PC-9 (cell line): ENCODE measurements at regions not wholly inside any gene's neighbourhood (a gene's known extent, or its start where the extent isn't known, plus 50 kb on each side); places are given as distances from the start of the nearest gene placed in this dataset.

Source experiments
- BruUV-seq: library from RNA; stranded (reverse); fragments of 400-500 nt; replicated peaks from 2 replicates; lab custom pipeline; 2021; lab: Mats Ljungman, UMichigan
- CTCF ChIA-PET: fragments of 300-600 bp; sonication (Branson Sonifier 250); formaldehyde crosslinking; loops from one replicate; lab custom pipeline; 2022; ENCODE audit warnings: antibody characterized with exemption; lab: Charles Lee
- POLR2A ChIA-PET: fragments of 300-600 bp; sonication (Branson Sonifier 250); formaldehyde crosslinking; loops from one replicate; lab custom pipeline; 2022; ENCODE audit warnings: antibody characterized with exemption; ENCODE audit not compliant: unreplicated experiment; lab: Charles Lee
- DNase-seq, 2 experiments: peaks; one replicate each; pipeline versions ENCODE4 v3.0.0 to v3.0.0-alpha.2; 2015 to 2022; ENCODE audit warnings: mixed read lengths in 1 of 2
- H2AFZ ChIP-seq: fragments of 200-600 bp; sonication (generic); 2 replicates; pipeline ENCODE4 v1.8.1; 2017; ENCODE audit warnings: antibody characterized with exemption
- H3F3A ChIP-seq: fragments of 200-600 bp; sonication (generic); 2 replicates; pipeline ENCODE4 v1.8.1; 2017; ENCODE audit warnings: antibody characterized with exemption, mild to moderate bottlenecking, low read depth; ENCODE audit not compliant: insufficient read depth
- H3K27ac ChIP-seq: fragments of 200-600 bp; sonication (generic); 2 replicates; pipeline ENCODE4 v1.6.1; 2016; ENCODE audit warnings: mixed run types
- H3K27me3 ChIP-seq: fragments of 200-600 bp; sonication (generic); 2 replicates; pipeline ENCODE4 v1.6.1; 2016; ENCODE audit warnings: low read depth, mixed run types; ENCODE audit not compliant: insufficient read depth
- H3K36me3 ChIP-seq: fragments of 200-600 bp; sonication (generic); 2 replicates; pipeline ENCODE4 v1.6.1; 2016; ENCODE audit warnings: low read depth, mixed run types
- H3K4me1 ChIP-seq: fragments of 200-600 bp; sonication (generic); replicated peaks from 2 replicates; pipeline ENCODE4 v1.6.1; 2016; ENCODE audit warnings: mixed run types; ENCODE audit not compliant: insufficient read depth
- H3K4me2 ChIP-seq: fragments of 200-600 bp; sonication (generic); 2 replicates; pipeline ENCODE4 v1.6.1; 2017; ENCODE audit warnings: mixed run types
- H3K4me3 ChIP-seq: fragments of 200-600 bp; sonication (generic); 2 replicates; pipeline ENCODE4 v1.6.1; 2016; ENCODE audit warnings: mixed run types
- H3K79me2 ChIP-seq: fragments of 200-600 bp; sonication (generic); 2 replicates; pipeline ENCODE4 v1.6.1; 2017; ENCODE audit warnings: low read depth, mixed run types
- H3K9me2 ChIP-seq: fragments of 200-600 bp; sonication (generic); 2 replicates; pipeline ENCODE4 v1.8.1; 2017; ENCODE audit warnings: mild to moderate bottlenecking; ENCODE audit not compliant: insufficient read depth
- H3K9me3 ChIP-seq: fragments of 200-600 bp; sonication (generic); 2 replicates; pipeline ENCODE4 v1.8.1; 2016; ENCODE audit warnings: low read depth; ENCODE audit not compliant: insufficient read depth
- H4K20me1 ChIP-seq: fragments of 200-600 bp; sonication (generic); 2 replicates; pipeline ENCODE4 v1.8.1; 2017; ENCODE audit not compliant: insufficient read depth
- EZH2 ChIP-seq: fragments of 200-600 bp; sonication (generic); IDR thresholded peaks from 2 replicates; pipeline ENCODE4 v1.8.0; 2017; ENCODE audit warnings: antibody characterized with exemption, low read depth
- intact Hi-C: fragments of 100-400 bp; cut with micrococcal nuclease; formaldehyde crosslinking; loops from one replicate; pipeline ENCODE4 v1.10.0; 2022; ENCODE audit not compliant: unreplicated experiment
- TF ChIP-seq, protein P1 (sequence below): fragments of 200-600 bp; sonication (generic); conservative IDR thresholded peaks from 2 replicates; pipeline ENCODE4 v1.6.1; 2017; ENCODE audit warnings: mixed run types, antibody characterized with exemption, mild to moderate bottlenecking, moderate library complexity

DNA sequence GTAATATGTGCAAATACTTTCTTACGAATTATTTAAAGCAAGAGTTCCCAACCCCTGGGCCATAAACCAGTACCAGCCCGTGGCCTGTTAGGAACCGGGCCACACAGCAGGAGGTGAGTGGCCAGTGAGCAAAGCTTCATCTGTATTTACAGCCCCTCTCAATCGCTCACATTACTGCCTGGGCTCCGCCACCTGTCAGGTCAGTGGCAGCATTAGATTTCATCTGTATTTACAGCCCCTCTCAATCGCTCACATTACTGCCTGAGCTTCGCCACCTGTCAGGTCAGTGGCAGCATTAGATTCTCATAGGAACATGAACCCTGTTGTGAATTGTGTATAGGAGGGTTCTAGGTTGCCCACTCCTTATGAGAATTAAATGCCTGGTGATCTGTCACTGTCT, 142.0 kb downstream of the RNASET2 start:
- DNase-seq, result no peak
- H4K20me1 ChIP-seq, result no peaks in the 10 kb centered on the region; the same call in 1 of the 2 replicates
- no peaks in the 10 kb centered on the region for H3K79me2 ChIP-seq
- H2AFZ ChIP-seq, result no peak overlapping the region
- H3F3A ChIP-seq, result no peaks in the 10 kb centered on the region
- no peaks in the 10 kb centered on the region for H3K36me3 ChIP-seq
- H3K27me3 ChIP-seq, result peaks cover 60% of the 10 kb centered on the region
- no peak overlapping the region for H3K4me3 ChIP-seq
- no peak overlapping the region for H3K4me2 ChIP-seq
- H3K9me2 ChIP-seq, result no peaks in the 10 kb centered on the region
- ChIA-PET CTCF (no interaction called here), POLR2A (no interaction called here)
- BruUV-seq, result no TSS peak
- no peak overlapping the region for H3K27ac ChIP-seq
- TF ChIP-seq, protein P1, sequence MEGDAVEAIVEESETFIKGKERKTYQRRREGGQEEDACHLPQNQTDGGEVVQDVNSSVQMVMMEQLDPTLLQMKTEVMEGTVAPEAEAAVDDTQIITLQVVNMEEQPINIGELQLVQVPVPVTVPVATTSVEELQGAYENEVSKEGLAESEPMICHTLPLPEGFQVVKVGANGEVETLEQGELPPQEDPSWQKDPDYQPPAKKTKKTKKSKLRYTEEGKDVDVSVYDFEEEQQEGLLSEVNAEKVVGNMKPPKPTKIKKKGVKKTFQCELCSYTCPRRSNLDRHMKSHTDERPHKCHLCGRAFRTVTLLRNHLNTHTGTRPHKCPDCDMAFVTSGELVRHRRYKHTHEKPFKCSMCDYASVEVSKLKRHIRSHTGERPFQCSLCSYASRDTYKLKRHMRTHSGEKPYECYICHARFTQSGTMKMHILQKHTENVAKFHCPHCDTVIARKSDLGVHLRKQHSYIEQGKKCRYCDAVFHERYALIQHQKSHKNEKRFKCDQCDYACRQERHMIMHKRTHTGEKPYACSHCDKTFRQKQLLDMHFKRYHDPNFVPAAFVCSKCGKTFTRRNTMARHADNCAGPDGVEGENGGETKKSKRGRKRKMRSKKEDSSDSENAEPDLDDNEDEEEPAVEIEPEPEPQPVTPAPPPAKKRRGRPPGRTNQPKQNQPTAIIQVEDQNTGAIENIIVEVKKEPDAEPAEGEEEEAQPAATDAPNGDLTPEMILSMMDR, result no peak
- intact Hi-C loops, result no loop called here
- no peaks in the 10 kb centered on the region for H3K4me1 ChIP-seq
- H3K9me3 ChIP-seq, result no peaks in the 10 kb centered on the region

DNA sequence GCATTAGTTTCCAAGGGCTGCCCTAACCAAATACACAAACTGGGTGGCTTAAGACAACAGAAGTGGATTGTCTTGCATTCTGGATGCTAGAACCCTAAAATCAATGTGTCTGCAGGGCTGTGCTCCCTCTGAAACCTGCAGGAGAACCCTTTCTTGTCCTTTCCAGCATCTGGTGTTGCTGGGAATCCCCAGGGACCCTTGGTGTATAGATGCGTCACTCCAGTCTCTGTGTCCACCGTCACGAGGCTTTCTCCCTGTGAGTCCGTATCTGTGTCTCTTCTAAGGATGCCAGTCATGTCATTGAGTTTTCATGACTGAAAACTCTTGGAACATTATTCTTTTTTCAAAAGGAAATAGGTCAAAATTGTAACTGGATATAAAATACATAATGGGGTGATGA, 142.9 kb downstream of the RNASET2 start:
- H3K4me2 ChIP-seq, result no peak overlapping the region

DNA sequence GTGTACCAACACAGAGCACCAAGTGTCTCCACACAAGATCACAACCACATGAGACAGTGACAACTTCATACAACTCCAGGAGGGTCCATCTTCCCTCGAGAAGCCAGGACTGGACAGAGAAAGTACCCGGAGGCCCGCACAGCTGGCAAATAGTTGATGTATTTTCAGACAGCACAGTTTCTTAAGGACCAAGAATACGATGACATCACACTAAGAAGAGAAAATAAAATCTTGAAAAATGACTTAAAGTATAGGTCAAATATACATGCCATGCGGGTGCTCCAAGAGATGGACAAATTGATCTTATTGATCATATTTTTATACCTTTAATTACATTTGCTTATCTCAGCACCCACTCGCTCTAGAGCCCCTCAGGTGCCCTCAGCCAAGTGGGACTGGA, 145.5 kb downstream of the RNASET2 start:
- Histone ChIP-seq H3K27ac (no peak overlapping the region), H3K4me1 (no peaks in the 10 kb centered on the region), H3K9me2 (no peaks in the 10 kb centered on the region), H3F3A (no peaks in the 10 kb centered on the region), H2AFZ (no peak overlapping the region), H3K4me3 (no peak overlapping the region), H3K36me3 (no peaks in the 10 kb centered on the region), H4K20me1 (no peaks in the 10 kb centered on the region), H3K79me2 (no peaks in the 10 kb centered on the region), H3K27me3 (peaks cover 53% of the 10 kb centered on the region; the same call in 1 of the 2 replicates), H3K4me2 (no peak overlapping the region), H3K9me3 (peaks cover 5% of the 10 kb centered on the region; the same call in 1 of the 2 replicates)
- BruUV-seq, result no TSS peak
- no peak for TF ChIP-seq EZH2
- TF ChIP-seq, protein P1, result no peak
- POLR2A ChIA-PET, result no interaction called here
- no peak for DNase-seq
- CTCF ChIA-PET, result no interaction called here
- intact Hi-C loops, result no loop called here

More for the DNA sequence above, 142.9 kb downstream of the RNASET2 start:
- CTCF ChIA-PET, result no interaction called here
- POLR2A ChIA-PET, result no interaction called here
- intact Hi-C loops, result no loop called here
- Histone ChIP-seq H3K79me2 (no peaks in the 10 kb centered on the region), H3K4me3 (no peak overlapping the region), H3K9me2 (no peaks in the 10 kb centered on the region), H3K4me1 (no peaks in the 10 kb centered on the region), H3K27ac (no peak overlapping the region), H4K20me1 (no peaks in the 10 kb centered on the region; the same call in 1 of the 2 replicates), H3F3A (no peaks in the 10 kb centered on the region), H3K27me3 (peaks cover 58% of the 10 kb centered on the region), H3K36me3 (no peaks in the 10 kb centered on the region), H3K9me3 (no peaks in the 10 kb centered on the region), H2AFZ (no peak overlapping the region)
- TF ChIP-seq EZH2, result no peak
- TF ChIP-seq, protein P1, result no peak
- no TSS peak for BruUV-seq
- DNase-seq, result no peak
